GM21381 (cell line): ENCODE measurements at regions not wholly inside any gene's neighbourhood (a gene's known extent, or its start where the extent isn't known, plus 50 kb on each side); places are given as distances from the start of the nearest gene placed in this dataset.

Source experiments
- ATAC-seq: cut with Tn5 transposase; IDR thresholded peaks from one replicate; pipeline ENCODE4 v1.9.1; 2021; ENCODE audit warnings: mild to moderate bottlenecking, moderate library complexity; ENCODE audit not compliant: unreplicated experiment

GRCh38 chr9:663541-663940 is 178.0 kb upstream of the DMRT1 start:
- no peak for ATAC-seq

GRCh38 chr9:665296-665695 is 176.2 kb upstream of the DMRT1 start:
- ATAC-seq, result no peak

- ATAC-seq, result no peak
Measured at GRCh38 chr9:671997-672396, 169.5 kb upstream of the DMRT1 start.

- no peak for ATAC-seq
Measured at GRCh38 chr9:672851-673250, 168.6 kb upstream of the DMRT1 start.

- ATAC-seq, result no peak
Measured at GRCh38 chr9:673264-673965, 168.1 kb upstream of the DMRT1 start.

- no peak for ATAC-seq
Measured at GRCh38 chr9:673966-674526, 167.5 kb upstream of the DMRT1 start.

GRCh38 chr9:675697-676370 is 165.7 kb upstream of the DMRT1 start:
- no peak for ATAC-seq

- no peak for ATAC-seq
Measured at GRCh38 chr9:676780-677438, 164.6 kb upstream of the DMRT1 start.

- no peak for ATAC-seq
Measured at GRCh38 chr9:677461-678097, 163.9 kb upstream of the DMRT1 start.

GRCh38 chr9:678897-679296 is 162.6 kb upstream of the DMRT1 start:
- no peak for ATAC-seq

GRCh38 chr9:679462-679861 is 162.0 kb upstream of the DMRT1 start:
- ATAC-seq, result no peak

GRCh38 chr9:680106-680505 is 161.4 kb upstream of the DMRT1 start:
- no peak for ATAC-seq

- no peak for ATAC-seq
Measured at GRCh38 chr9:682633-683508, 158.6 kb upstream of the DMRT1 start.

GRCh38 chr9:683509-684021 is 157.9 kb upstream of the DMRT1 start:
- ATAC-seq, result no peak

GRCh38 chr9:684054-684890 is 157.2 kb upstream of the DMRT1 start:
- no peak for ATAC-seq

GRCh38 chr9:684941-685340 is 156.6 kb upstream of the DMRT1 start:
- ATAC-seq, result no peak

- ATAC-seq, result no peak
Measured at GRCh38 chr9:686321-686813, 155.1 kb upstream of the DMRT1 start.

- no peak for ATAC-seq
Measured at GRCh38 chr9:687034-687785, 154.3 kb upstream of the DMRT1 start.
